ENCODE measurements at regions not wholly inside any gene's neighbourhood (a gene's known extent, or its start where the extent isn't known, plus 50 kb on each side); places are given as distances from the start of the nearest gene placed in this dataset.

GRCh38 chr7:41139789-41140188 is 563.1 kb downstream of the INHBA start:
- TF ChIP-seq EP300 (IDR thresholded peaks at IDR 0.05; ENCODE audit: borderline replicate concordance) (no peak), NFIC (IDR thresholded peaks at IDR 0.05) (no peak), ZBTB7A (IDR thresholded peaks at IDR 0.05; ENCODE audit: low read depth) (no peak), CEBPB (IDR thresholded peaks at IDR 0.05) (no peak), RAD21 (IDR thresholded peaks at IDR 0.05; ENCODE audit: low read depth) (no peak), TAF1 (IDR thresholded peaks at IDR 0.05; ENCODE audit: low read depth) (no peak)
- TF ChIP-seq, protein P1, sequence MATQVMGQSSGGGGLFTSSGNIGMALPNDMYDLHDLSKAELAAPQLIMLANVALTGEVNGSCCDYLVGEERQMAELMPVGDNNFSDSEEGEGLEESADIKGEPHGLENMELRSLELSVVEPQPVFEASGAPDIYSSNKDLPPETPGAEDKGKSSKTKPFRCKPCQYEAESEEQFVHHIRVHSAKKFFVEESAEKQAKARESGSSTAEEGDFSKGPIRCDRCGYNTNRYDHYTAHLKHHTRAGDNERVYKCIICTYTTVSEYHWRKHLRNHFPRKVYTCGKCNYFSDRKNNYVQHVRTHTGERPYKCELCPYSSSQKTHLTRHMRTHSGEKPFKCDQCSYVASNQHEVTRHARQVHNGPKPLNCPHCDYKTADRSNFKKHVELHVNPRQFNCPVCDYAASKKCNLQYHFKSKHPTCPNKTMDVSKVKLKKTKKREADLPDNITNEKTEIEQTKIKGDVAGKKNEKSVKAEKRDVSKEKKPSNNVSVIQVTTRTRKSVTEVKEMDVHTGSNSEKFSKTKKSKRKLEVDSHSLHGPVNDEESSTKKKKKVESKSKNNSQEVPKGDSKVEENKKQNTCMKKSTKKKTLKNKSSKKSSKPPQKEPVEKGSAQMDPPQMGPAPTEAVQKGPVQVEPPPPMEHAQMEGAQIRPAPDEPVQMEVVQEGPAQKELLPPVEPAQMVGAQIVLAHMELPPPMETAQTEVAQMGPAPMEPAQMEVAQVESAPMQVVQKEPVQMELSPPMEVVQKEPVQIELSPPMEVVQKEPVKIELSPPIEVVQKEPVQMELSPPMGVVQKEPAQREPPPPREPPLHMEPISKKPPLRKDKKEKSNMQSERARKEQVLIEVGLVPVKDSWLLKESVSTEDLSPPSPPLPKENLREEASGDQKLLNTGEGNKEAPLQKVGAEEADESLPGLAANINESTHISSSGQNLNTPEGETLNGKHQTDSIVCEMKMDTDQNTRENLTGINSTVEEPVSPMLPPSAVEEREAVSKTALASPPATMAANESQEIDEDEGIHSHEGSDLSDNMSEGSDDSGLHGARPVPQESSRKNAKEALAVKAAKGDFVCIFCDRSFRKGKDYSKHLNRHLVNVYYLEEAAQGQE (IDR thresholded peaks at IDR 0.05; ENCODE audit: low read depth): no peak
- TF ChIP-seq, protein P2, sequence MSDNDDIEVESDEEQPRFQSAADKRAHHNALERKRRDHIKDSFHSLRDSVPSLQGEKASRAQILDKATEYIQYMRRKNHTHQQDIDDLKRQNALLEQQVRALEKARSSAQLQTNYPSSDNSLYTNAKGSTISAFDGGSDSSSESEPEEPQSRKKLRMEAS (IDR thresholded peaks at IDR 0.05): no peak

Measured in Ishikawa (cell line).